Activated CD8-positive, alpha-beta T cell treated with anti-CD3 and anti-CD28 coated beads for 36 hours (primary cell): ENCODE measurements at regions not wholly inside any gene's neighbourhood (a gene's known extent, or its start where the extent isn't known, plus 50 kb on each side); places are given as distances from the start of the nearest gene placed in this dataset.

Experiments
- ATAC-seq: fragments of 200-7000 bp; cut with Tn5 transposase; one replicate; pipeline ENCODE4 v1.10.0; 2021; ENCODE audit warnings: mild to moderate bottlenecking, moderate library complexity
- CTCF ChIA-PET: fragments of 350-600 bp; sonication (Branson Sonifier 250); formaldehyde crosslinking; loops from one replicate; lab custom pipeline; 2021; ENCODE audit warnings: antibody characterized with exemption; lab: Charles Lee
- POLR2A ChIA-PET: fragments of 350-600 bp; sonication (Branson Sonifier 250); formaldehyde crosslinking; loops from one replicate; lab custom pipeline; 2021; ENCODE audit warnings: antibody characterized with exemption; lab: Charles Lee
- DNase-seq: peaks from one replicate; pipeline ENCODE4 v3.0.0-alpha.2; 2020
- H3K27ac Mint-ChIP-seq: one replicate; pipeline ENCODE4 v1.8.0; 2021; ENCODE audit warnings: mild to moderate bottlenecking, mixed read lengths
- H3K27me3 Mint-ChIP-seq: one replicate; pipeline ENCODE4 v1.8.0; 2021; ENCODE audit warnings: mixed read lengths
- H3K36me3 Mint-ChIP-seq: one replicate; pipeline ENCODE4 v1.8.0; 2021; ENCODE audit warnings: low read depth, mixed read lengths
- H3K4me1 Mint-ChIP-seq: one replicate; pipeline ENCODE4 v1.8.0; 2021; ENCODE audit warnings: low read depth, mixed read lengths
- H3K4me3 Mint-ChIP-seq: one replicate; pipeline ENCODE4 v1.8.0; 2021; ENCODE audit warnings: mild to moderate bottlenecking, moderate library complexity, mixed read lengths
- H3K9me3 Mint-ChIP-seq: one replicate; pipeline ENCODE4 v1.8.0; 2021; ENCODE audit warnings: mixed read lengths
- intact Hi-C: fragments of 100-400 bp; cut with micrococcal nuclease; formaldehyde crosslinking; loops from one replicate; pipeline ENCODE4 v1.10.0; 2022
- TF ChIP-seq, protein P1 (sequence below): fragments of 200-600 bp; IDR thresholded peaks from one replicate; pipeline ENCODE4 v1.8.0; 2022; ENCODE audit warnings: antibody characterized with exemption, mild to moderate bottlenecking

DNA sequence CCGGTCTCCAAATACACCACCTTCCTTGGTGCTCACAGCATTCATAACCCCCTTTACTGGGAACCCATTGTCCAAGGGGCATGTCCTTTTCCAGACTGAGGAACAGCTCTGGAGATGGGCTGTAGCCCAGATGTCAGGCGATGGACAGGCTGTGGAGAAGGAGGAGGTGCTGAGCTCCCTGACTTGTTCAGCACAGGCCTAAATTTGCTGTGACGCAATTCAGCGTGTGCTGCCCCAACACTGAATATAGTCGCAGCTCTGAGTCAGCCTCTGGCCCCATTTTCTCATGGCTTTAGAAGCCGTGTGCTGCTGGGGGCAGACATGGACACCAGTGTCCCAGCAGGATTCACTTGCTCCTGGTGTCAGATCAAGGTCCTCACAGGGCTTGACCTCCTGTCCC lies 269.1 kb downstream of the EMP1 start:
- ATAC-seq: no peak
- H3K36me3 Mint-ChIP-seq: no peaks in the 10 kb centered on the region
- POLR2A ChIA-PET: no interaction called here
- TF ChIP-seq, protein P1, sequence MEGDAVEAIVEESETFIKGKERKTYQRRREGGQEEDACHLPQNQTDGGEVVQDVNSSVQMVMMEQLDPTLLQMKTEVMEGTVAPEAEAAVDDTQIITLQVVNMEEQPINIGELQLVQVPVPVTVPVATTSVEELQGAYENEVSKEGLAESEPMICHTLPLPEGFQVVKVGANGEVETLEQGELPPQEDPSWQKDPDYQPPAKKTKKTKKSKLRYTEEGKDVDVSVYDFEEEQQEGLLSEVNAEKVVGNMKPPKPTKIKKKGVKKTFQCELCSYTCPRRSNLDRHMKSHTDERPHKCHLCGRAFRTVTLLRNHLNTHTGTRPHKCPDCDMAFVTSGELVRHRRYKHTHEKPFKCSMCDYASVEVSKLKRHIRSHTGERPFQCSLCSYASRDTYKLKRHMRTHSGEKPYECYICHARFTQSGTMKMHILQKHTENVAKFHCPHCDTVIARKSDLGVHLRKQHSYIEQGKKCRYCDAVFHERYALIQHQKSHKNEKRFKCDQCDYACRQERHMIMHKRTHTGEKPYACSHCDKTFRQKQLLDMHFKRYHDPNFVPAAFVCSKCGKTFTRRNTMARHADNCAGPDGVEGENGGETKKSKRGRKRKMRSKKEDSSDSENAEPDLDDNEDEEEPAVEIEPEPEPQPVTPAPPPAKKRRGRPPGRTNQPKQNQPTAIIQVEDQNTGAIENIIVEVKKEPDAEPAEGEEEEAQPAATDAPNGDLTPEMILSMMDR: no peak
- H3K9me3 Mint-ChIP-seq: no peaks in the 10 kb centered on the region
- no peak overlapping the region for H3K27ac Mint-ChIP-seq
- H3K4me1 Mint-ChIP-seq: no peaks in the 10 kb centered on the region
- CTCF ChIA-PET: no interaction called here
- DNase-seq: no peak
- H3K4me3 Mint-ChIP-seq: no peak overlapping the region
- H3K27me3 Mint-ChIP-seq: peaks cover 2% of the 10 kb centered on the region
- intact Hi-C loops: no loop called here

DNA sequence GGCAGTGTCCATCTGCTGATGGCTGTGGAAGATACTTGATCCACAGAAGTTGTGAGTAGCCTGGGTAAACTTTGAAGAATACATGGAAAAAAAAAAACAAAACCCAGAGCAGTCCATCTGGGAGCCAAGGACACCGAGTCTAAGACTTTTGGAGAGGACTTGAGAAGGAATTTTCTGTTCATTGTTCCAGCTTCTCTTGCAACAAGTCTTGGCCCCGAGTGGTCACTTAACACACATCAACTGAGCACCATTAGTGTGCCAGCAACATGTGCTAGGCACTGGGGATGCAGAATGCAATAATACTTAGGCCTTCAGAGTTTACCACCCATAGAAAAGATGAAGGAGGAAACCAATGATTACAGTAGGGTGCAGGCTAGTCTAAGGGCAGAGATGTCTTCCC lies 266.7 kb downstream of the EMP1 start:
- Mint-ChIP-seq H3K4me3 (no peak overlapping the region), H3K4me1 (no peaks in the 10 kb centered on the region), H3K9me3 (no peaks in the 10 kb centered on the region), H3K36me3 (no peaks in the 10 kb centered on the region), H3K27me3 (peaks cover 5% of the 10 kb centered on the region), H3K27ac (no peak overlapping the region)
- TF ChIP-seq, protein P1: no peak
- intact Hi-C loops: no loop called here
- ChIA-PET POLR2A (no interaction called here), CTCF (no interaction called here)
- DNase-seq (no peak), ATAC-seq (no peak)

DNA sequence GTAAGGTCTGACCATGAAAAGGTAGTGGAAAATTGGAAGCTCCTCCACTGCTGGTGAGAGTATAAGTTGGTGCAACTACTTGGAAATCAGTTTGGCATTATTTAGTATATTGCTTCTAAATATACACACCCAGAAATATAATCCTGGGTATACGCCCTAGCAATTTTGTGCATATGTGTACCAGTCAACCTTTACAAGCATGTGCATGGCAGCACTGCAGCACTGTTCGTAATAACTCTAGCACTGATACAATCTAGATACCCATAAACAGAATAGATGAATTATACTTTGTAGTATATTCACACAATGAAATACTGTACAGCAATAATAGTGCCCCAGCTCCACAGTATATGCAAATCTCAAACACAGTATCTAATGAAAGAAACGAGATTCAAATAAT lies 265.9 kb downstream of the EMP1 start:
- H3K36me3 Mint-ChIP-seq: no peaks in the 10 kb centered on the region
- H3K4me3 Mint-ChIP-seq: no peak overlapping the region
- H3K27me3 Mint-ChIP-seq: peaks cover 5% of the 10 kb centered on the region
- no peaks in the 10 kb centered on the region for H3K9me3 Mint-ChIP-seq
- CTCF ChIA-PET: no interaction called here
- TF ChIP-seq, protein P1: no peak
- intact Hi-C loops: no loop called here
- no peak overlapping the region for H3K27ac Mint-ChIP-seq
- no peaks in the 10 kb centered on the region for H3K4me1 Mint-ChIP-seq
- POLR2A ChIA-PET: no interaction called here
- ATAC-seq (no peak), DNase-seq (no peak)

DNA sequence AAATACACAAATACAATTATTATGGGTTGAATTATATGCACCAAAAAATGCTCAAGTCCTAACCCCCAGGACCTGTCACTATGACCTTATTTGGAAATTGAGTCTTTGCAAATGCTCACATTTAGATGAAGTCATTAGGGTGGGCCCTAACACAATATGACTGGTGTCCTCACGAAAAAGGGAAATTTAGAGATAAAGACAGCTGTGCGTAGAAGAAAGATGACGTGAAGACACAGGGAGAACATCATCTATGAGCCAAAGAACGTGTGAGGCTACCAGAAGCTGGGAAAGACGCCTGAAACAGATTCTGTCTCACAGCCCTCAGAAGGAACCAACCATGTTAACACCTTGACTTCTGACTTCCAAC lies 259.2 kb downstream of the EMP1 start:
- H3K9me3 Mint-ChIP-seq: no peaks in the 10 kb centered on the region
- no peak overlapping the region for H3K4me3 Mint-ChIP-seq
- ChIA-PET POLR2A (no interaction called here), CTCF (interaction anchor here (2.2 kb wide), 1 partner anchor 94 kb away, joined by 4 read pairs; no protein-coding TSS in a partner anchor)
- ATAC-seq: no peak
- H3K4me1 Mint-ChIP-seq: no peaks in the 10 kb centered on the region
- DNase-seq: no peak
- intact Hi-C loops: no loop called here
- H3K27ac Mint-ChIP-seq: no peak overlapping the region
- H3K36me3 Mint-ChIP-seq: no peaks in the 10 kb centered on the region
- H3K27me3 Mint-ChIP-seq: peaks cover 11% of the 10 kb centered on the region
- TF ChIP-seq, protein P1: no peak

DNA sequence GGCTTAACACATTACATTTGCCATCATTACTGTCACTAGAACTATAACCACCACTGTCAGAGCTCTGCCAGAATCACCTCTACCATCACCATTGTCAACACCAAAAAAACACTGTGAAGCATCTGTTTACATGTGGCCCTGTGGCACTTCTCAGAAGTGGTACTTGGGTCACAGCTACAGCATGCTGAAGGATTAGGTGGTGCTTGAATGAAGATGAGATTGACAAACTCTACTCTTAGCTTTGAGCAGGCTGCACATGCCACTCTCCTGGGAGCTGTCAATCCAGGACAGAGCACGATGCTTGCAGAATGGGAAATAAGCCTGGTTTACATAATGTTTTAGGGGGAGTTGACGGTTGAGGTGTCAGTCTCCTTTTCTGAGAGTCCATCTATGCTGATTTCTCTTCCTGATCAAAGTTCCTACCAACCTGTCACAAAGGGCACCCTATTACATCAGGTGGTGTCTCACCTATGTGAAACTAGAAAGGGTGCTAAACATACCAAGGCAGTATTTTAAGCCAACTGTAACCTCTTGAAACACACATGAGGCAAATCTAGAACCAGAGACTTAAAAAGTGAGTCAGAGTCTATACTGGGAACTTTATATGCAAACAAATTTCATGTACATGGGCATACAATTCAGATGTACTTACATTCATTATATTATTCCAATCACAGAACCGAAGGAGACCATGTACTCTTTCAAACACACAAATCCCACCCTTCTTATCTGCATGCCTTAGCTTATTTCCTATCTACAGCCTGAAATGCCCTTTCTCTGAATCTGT lies 258.7 kb downstream of the EMP1 start:
- H3K4me1 Mint-ChIP-seq: no peaks in the 10 kb centered on the region
- TF ChIP-seq, protein P1: no peak
- no peaks in the 10 kb centered on the region for H3K36me3 Mint-ChIP-seq
- CTCF ChIA-PET: interaction anchor here (2.2 kb wide), 1 partner anchor 93 kb away, joined by 4 read pairs; no protein-coding TSS in a partner anchor
- POLR2A ChIA-PET: no interaction called here
- H3K27ac Mint-ChIP-seq: no peak overlapping the region
- ATAC-seq (no peak), DNase-seq (no peak)
- peaks cover 11% of the 10 kb centered on the region for H3K27me3 Mint-ChIP-seq
- intact Hi-C loops: no loop called here
- H3K4me3 Mint-ChIP-seq: no peak overlapping the region
- no peaks in the 10 kb centered on the region for H3K9me3 Mint-ChIP-seq
